Renal pelvis (tissue), 1 donor: ENCODE measurements at regions not wholly inside any gene's neighbourhood (a gene's known extent, or its start where the extent isn't known, plus 50 kb on each side); places are given as distances from the start of the nearest gene placed in this dataset.

Source experiments
- DNase-seq: peaks from one replicate; pipeline ENCODE4 v3.0.0-alpha.2; 2013

DNA sequence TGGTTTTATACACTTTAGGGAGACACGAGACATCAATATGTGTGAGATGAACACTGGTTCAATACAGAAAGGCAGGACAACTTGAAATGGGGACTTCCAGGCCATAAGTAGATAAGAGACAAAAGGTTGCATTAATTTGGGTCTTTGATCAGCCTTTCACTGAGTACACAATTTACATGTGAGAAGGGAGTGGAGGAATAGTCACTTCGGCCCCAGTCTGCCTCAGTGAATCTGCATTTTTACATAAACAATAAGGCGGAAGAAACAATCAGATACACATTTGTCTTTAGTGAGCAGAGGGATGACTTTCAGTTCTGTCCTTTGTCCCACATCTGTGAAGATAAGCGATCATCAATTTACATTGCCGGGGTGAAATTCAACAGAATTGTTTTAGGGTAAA, 104.3 kb upstream of the ARL4C start:
- no peak for DNase-seq

- no peak for DNase-seq
Measured at GRCh38 chr2:234597576-234597861, 100.6 kb upstream of the ARL4C start.

DNA sequence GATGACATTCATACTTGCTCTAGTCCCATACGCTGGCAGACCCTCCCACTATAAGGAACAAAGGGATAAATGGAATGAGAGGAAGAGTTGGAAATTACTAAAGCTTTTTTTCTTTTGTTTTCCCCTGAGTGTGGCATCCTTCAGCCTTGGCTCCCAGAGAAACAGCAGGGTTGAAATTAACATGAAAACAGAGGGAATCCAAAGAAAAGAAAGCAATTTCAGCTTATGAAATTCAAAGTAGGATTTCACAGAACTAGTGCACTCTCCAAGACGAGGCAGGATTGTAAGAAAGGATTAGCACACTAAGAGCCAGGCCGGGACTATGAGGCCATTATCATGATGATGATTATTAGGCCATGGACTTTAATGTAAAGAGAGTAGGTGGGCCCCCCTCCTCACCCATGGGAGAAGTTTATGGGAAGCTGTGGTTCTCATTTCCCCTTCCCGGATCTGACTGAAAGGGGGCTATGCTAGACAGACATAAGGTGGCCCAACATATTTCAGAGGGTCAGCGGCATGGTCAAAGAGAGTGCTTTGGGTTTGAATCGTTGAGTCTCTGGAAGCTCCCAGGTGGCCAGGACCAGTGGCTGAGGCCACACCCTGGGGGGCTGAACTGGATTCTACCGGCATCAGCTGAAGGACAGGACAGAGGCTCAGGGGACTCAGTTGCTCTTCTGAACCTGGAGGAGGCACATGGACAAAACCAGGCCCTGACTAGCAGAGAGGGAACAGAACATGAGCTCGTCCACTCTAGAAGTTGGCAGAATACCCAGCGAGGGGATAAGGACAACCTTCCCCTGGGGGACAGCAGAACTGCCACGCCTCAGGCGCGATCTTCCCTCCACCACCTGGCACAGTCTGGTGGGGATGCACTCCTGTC, 100.1 kb upstream of the ARL4C start:
- no peak for DNase-seq

- DNase-seq: no peak
Measured at GRCh38 chr2:234595829-234596228, 98.9 kb upstream of the ARL4C start.

DNA sequence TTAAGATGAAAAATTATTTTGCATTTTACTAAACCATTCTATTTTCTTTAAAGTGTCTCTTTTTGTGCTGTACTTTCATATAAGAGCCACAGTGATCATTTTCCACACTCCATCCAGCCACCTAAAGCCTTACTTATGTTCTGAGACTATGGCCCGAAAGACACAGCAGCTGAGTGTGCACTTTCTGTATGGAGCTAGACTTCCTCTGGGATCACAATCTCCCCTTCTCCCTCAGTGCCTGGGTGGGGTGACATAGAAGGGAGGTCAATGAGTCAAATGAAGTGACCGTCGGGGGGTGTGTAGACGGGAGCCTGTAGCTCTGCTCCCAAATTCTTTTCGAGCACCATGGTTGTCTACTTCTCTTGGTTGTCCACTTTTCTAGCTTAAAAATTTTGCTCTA, 97.8 kb upstream of the ARL4C start:
- no peak for DNase-seq

DNA sequence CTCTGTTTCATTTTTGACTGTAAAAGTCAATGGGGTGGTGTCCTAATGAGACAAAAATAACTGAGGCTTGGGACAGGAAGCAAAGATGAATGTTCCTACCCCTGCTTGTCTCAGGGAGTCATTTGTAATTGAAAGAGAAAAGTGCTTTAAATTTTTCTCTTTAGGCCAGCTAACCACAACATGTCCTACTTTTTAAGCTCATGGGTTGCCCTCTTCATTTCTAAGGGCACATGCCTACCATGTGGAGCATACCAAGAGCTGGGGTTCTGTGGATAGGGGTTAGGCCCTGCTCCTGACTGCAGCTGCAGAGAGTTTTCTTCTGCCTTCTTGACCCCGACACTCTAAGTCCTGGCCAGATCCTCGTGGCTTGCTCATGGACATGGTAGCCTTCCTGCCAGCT, 96.8 kb upstream of the ARL4C start:
- DNase-seq: no peak

- no peak for DNase-seq
Measured at GRCh38 chr2:234592541-234592940, 95.7 kb upstream of the ARL4C start.

DNA sequence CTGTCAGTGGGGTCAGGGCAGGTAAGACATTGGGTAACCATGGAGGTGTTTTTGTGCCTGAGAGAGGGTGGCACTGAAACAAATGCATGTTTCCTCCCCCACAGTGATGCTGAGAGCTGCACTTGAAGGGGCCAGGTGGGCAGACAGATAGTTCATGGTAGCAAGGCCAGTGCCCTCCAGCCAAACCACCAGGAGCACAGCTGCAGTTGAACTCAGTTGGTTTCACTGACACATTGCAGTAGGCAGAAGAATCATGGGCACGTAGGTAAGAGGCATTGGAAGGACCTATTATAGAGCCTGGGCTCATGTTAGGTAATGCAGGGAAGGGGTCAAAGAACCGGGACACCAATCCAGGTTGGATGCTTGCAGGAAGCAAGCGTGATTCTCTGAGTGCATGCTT, 93.2 kb upstream of the ARL4C start:
- DNase-seq: no peak

- no peak for DNase-seq
Measured at GRCh38 chr2:234588054-234588430, 91.2 kb upstream of the ARL4C start.

- no peak for DNase-seq
Measured at GRCh38 chr2:234587341-234588053, 90.6 kb upstream of the ARL4C start.

- no peak for DNase-seq
Measured at GRCh38 chr2:234583331-234583730, 86.5 kb upstream of the ARL4C start.

GRCh38 chr2:234580686-234581085, 83.8 kb upstream of the ARL4C start:
- no peak for DNase-seq

GRCh38 chr2:234579231-234579962, 82.5 kb upstream of the ARL4C start:
- no peak for DNase-seq

DNA sequence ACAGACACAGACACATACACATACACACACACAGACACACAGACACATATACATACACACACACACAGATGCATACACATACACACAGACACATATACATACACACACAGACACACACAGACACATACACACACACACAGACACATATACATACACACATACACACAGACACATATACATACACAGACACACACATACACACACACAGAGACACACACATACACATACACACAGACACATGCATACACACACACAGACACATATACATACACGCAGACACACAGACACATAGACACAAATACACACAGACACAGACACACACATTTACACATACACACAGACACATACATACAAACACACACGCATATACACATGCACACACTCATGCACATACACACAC, 81.5 kb upstream of the ARL4C start:
- no peak for DNase-seq

GRCh38 chr2:234577191-234577590, 80.3 kb upstream of the ARL4C start:
- no peak for DNase-seq

GRCh38 chr2:234571620-234572407, 74.9 kb upstream of the ARL4C start:
- DNase-seq: no peak

GRCh38 chr2:234570476-234570875, 73.6 kb upstream of the ARL4C start:
- DNase-seq: no peak

GRCh38 chr2:234569776-234570430, 73.0 kb upstream of the ARL4C start:
- no peak for DNase-seq

DNA sequence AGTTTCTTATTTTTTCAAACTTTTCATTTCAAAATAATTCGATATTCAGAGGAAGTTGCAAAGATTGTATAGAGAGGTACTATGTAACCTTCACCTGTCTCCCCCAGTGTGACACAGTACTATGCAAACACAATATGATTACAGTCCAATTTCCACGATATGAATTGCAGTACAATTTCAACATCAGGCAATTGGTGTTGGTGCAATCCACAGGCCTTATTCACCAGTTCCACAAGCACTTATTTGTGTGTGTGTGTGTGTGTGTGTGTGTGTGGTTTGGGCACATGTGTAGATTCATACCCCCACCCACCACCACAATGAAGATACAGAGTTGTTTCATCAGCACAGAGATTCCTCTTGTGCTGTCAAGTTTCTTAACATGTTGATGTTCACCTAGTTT, 69.7 kb upstream of the ARL4C start:
- DNase-seq: no peak

GRCh38 chr2:234565842-234566619, 69.2 kb upstream of the ARL4C start:
- no peak for DNase-seq

DNA sequence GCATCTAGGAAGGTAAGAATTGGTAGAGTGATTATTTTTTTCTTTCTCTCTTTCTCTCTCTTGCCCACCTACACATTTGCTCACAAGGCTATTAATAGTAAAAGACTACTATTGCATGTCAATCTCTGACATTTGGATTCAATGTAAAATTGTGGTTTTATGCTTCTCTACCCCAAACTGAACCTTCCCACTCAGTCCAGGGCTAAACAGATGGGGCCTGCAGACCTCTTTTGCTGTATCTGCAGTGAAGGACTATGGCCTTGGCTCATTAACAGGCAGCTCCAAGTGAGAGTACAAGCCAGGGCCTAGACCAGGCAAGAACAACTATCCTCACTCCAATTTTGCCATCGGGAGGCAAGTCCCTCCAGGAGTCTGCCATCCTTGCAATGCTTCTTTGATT, 68.3 kb upstream of the ARL4C start:
- no peak for DNase-seq
